ENCODE measurements at regions not wholly inside any gene's neighbourhood (a gene's known extent, or its start where the extent isn't known, plus 50 kb on each side); places are given as distances from the start of the nearest gene placed in this dataset.

- DNase-seq (ENCODE audit: low read depth in 3 of 3): no peak
Observed at GRCh38 chr2:133667085-133667484, 98.8 kb upstream of the NCKAP5 start.

GRCh38 chr2:133667968-133668367, 99.7 kb upstream of the NCKAP5 start:
- DNase-seq (ENCODE audit: low read depth in 3 of 3): no peak

GRCh38 chr2:133668547-133668946, 100.3 kb upstream of the NCKAP5 start:
- no peak for DNase-seq (ENCODE audit: low read depth in 3 of 3)

DNA sequence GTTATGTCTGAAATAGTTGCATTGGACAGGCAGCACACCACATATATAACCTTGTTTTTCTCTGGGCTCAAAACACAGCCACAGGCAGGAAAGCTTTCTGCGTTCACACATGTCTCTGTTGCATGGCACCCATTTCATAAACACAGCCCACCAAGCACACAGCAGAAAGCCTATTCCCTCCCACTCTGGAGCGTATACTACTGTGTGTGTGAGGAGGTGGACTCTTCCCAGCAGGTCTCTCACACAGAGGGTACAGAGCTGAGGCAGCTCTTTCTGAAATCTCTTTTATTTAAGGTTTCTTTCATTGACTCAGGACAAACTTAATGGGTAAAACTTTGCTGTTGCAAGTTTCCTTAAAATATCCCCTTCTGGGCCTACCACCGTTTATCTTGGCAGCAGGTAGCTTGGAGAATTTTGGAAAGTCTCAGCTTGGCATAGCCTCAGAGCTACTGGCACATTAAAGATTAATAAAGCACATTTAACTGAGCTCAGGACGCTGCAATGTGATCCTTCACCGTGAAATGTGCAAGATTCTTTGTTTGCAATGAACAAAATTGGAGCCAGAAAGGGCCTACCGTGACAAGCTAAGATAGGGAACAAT, 105.1 kb upstream of the NCKAP5 start:
- DNase-seq (ENCODE audit: low read depth in 3 of 3): no peak

DNA sequence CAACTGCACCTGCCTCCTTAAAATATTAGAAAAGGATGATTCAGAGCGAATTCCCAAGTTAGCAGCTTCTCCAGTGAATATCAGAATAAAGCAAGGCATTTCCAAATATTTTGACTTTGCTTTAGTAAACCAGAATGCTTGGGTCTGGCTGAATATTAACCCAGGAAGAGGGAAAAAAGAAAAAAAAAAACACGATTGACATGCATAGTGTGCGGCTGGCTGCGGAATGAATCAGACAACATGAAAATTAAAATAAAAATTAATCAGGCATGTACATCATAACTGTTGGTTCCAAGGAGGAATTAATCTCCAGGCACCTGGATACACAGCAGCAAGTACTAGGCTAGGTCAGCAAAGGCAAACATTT, 105.8 kb upstream of the NCKAP5 start:
- DNase-seq (ENCODE audit: low read depth in 3 of 3): no peak

DNA sequence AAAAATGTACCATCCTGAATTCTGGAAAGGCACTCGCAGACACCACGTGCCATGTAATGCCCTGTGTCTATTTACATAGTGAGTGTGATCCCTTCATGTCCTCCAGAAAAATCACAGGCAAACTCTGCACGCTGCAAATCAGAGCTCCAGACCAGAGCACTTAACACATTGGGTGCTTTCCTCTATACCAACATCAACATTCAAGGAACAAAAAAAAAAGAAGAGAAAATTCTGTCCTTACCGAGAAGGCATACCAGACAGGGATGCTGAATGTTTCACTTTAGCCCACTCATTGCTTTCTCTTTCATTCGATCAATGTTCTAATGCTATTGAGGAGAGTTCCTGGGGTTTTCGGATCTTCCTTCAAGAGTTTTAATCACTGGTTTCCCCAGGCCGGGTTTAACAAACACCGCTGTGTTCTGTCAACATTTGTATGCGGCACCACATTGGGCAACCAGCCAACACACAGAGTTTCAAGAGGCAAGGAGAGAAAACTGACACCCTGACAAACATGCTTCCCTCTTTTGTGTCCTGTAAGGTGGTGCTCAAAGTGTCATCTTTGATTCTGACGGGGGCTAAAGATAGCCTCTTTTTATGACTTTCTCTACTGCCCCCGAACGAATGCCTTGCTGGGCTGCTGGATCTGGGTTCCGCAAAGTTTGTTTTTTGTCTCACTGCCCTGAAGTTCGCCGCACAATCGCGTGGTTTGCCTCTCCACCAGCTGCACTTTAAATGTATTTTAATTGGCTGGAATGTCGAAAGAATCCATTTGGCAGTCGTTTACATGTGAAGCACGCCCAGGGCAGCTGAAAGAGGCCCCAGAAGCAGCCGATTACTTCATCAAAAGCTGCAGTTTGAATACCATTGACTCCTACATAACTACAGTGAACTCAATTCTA, 106.4 kb upstream of the NCKAP5 start:
- DNase-seq (ENCODE audit: low read depth in 3 of 3): no peak

DNA sequence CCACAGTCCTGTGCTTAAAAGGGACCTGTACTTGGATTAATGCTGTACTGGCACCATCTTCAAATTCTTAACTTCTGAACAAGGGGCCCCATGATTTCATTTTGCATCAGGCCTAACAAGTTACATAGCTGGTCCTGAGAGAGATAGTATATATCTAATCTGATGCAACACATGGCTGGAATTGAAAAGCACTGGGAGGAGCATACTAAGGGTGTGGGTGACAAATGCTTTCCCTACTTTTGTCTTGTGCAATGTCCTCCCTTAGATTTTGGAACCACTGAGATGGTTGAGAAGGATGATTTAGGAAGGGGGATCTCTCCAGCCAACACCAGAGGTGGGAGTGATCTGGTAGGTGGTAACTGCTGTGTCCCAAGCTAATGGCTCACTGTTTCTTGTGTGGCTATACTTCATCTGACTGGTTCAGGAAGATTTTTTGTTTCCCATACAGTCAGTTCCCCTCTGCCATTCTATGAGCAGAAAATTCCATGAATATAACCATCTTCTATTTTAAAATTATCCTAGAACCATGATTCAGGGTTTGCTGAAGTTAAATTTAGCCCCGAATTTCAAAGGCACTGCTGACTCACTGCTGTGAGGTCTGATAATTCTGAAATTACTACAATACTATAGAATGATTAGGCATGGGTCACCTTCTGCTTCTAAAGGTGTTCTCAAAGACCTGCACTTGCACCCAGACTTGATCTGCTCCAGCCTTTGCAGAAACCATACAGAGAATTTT, 108.3 kb upstream of the NCKAP5 start:
- no peak for DNase-seq (ENCODE audit: low read depth in 3 of 3)

DNA sequence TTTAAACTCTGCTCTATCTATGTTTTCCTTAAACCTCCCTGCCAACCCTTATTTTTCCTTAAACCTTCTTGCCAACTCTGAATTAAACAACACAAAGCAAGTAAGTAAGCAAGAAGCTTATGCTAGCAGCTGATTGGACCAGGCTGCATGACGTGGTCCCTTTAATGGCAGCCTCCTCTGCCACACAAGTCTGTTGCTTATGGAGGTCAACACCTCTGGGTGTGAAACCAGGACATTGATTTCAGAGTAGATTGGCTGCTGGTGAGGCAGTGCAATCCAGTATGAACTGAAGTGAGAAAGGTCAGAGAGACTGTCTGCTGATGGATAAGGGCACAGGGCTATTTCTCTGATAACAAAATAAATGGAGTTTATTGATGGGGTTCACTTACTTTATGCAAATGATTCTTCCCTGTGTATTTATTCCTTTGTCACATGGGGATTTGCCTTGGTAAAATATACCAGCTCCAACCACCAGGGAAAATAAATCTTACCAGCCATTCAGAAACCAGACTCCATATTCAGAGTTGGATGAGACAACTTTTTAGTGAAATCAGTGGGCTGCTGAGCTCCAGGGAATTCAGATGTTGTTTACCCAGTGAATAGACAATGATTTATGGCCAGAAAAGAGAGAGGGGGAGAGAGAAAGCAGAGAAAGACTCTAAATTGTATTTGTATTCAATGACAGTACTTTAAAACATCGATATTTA, 112.2 kb upstream of the NCKAP5 start:
- DNase-seq (ENCODE audit: low read depth in 3 of 3): no peak

DNA sequence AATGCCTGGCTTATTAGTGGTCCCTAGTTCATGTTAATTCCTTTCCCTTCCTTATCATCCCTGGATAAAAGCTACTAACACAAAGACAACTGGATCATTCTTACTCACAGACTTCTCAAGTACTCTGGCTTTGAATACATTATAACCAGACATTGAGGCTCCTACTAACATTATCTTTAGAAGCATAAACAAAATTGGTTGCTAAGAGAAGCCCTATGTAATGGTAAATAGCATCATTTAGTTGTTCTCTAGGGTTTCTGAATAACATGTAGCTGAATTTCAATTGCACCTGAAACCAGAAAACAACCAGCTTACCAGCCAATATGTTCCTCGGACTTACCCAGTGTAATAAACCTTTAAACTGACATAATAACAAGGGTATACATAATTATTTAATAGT, 114.1 kb upstream of the NCKAP5 start:
- no peak for DNase-seq (ENCODE audit: low read depth in 3 of 3)

GRCh38 chr2:133682906-133683305, 114.6 kb upstream of the NCKAP5 start:
- DNase-seq (ENCODE audit: low read depth in 3 of 3): no peak

- no peak for DNase-seq (ENCODE audit: low read depth in 3 of 3)
Observed at GRCh38 chr2:133685636-133686215, 117.5 kb upstream of the NCKAP5 start.

DNA sequence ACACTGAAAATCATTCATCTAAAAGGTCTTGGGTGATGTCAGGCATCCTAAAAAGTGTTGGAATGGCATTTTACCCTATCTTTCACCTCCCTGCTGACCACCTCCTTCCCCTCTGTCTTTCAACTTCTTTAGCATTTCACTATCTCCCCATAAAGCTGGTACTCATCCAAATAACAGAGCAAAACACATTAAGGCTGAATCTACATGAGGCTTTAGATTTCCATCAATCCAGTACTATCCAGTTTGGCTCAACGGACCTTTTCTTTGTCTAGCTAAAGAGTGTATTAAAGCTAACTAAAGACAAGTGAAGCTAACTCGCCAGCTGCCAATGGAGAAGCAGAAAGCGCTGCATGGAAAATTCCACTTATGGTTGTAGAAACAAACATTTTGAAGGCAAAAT, 122.5 kb upstream of the NCKAP5 start:
- DNase-seq (ENCODE audit: low read depth in 3 of 3): no peak

DNA sequence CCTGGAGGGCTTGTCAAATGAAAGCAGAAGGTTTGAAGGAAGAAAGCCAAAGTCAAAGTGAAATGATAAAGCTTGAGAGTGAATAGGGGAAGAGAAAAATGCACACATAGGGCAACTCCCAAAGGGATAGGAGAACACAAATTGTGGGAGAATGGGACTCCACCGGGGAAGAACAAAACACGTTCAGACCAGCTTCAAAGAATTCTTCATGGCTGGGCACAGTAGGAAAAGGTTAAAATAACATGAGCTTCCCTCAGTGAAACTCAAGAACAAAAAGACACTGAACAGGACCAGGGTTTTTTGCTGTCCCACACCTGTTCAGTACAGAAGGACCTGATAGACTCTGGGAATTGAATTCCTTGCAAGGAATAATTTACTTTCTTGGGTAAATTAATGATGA, 123.1 kb upstream of the NCKAP5 start:
- DNase-seq (ENCODE audit: low read depth in 3 of 3): no peak

- DNase-seq (ENCODE audit: low read depth in 3 of 3): no peak
Observed at GRCh38 chr2:133705287-133705686, 137.0 kb upstream of the NCKAP5 start.

- no peak for DNase-seq (ENCODE audit: low read depth in 3 of 3)
Observed at GRCh38 chr2:133710613-133711012, 142.3 kb upstream of the NCKAP5 start.

GRCh38 chr2:133711201-133711600, 142.9 kb upstream of the NCKAP5 start:
- no peak for DNase-seq (ENCODE audit: low read depth in 3 of 3)

DNA sequence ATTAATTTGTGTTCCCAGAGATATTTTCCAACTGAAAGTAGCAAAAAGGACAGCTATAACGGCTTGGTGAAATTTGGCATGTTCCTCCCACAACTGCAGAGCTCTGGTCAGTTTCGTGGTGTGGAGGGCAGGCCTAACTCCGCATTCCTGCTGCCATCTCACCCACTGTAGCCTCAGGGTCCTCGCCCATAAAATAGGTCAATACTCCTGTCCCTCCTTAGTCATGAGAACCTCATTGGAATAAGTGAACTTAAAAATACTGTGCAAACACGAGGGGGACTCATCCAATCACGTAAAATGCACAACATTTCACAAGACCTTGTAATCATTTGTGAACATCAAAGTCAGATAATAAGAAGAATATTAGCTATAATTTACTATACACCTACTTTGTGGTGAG, 143.5 kb upstream of the NCKAP5 start:
- no peak for DNase-seq (ENCODE audit: low read depth in 3 of 3)

GRCh38 chr2:133712369-133712768, 144.1 kb upstream of the NCKAP5 start:
- no peak for DNase-seq (ENCODE audit: low read depth in 3 of 3)

DNA sequence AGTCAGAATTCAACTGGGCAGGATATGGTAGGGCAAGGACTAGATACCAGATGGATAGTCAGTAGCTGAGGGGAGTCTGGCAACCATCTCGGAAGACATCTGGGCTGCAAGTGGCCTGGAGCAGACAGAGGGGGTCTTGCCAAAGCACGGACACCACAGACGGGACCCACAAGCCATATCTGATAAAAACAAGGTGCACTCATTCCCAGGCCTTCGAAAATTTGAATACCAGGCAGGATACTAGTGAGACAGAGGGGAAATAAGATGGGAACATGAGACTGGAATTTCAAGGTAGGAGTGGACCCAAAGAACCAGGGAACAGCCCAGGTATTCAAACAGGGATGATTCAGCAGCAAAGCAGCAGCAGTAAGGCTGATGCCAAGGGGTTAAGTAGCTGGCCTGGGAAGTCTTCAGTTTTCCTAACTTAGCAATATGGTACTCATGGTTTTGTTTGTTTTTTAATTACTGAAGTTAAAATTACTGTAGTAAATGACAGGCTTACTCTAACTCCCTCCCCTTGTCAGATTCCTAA, 144.9 kb upstream of the NCKAP5 start:
- no peak for DNase-seq (ENCODE audit: low read depth in 3 of 3)

- DNase-seq (ENCODE audit: low read depth in 3 of 3): no peak
Observed at GRCh38 chr2:133716166-133716565, 147.9 kb upstream of the NCKAP5 start.

DNA sequence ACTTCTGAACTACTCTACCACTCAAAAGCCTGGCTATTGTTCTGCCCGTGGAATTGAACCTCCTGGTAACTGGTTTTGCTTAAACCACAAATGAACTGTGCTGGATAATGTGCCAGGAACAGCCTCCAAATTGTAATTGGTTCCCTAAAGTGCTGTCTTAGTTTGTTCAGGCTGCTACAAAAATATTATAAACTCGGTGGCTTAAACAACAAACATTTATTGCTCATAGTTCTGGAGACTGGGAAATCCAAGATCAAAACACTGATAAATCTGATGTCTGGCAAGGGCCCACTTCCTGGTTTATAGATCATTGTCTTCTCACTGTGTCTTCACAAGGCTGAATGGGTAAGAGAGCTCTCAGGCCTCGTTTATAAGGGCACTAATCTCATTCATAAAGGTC, 149.2 kb upstream of the NCKAP5 start:
- DNase-seq (ENCODE audit: low read depth in 3 of 3): no peak
